ENCODE measurements at regions not wholly inside any gene's neighbourhood (a gene's known extent, or its start where the extent isn't known, plus 50 kb on each side); places are given as distances from the start of the nearest gene placed in this dataset.

- TF ChIP-seq CTCF (conservative IDR thresholded peaks at IDR 0.05; ENCODE audit: low read length): no peak
- TF ChIP-seq EZH2phosphoT487 (IDR thresholded peaks at IDR 0.05; ENCODE audit: borderline replicate concordance): no peak
These were observed 1338.5 kb downstream of the AMY1C start for GRCh38 chr1:105088166-105088565.
